K562 (cell line): ENCODE measurements at regions not wholly inside any gene's neighbourhood (a gene's known extent, or its start where the extent isn't known, plus 50 kb on each side); places are given as distances from the start of the nearest gene placed in this dataset.

ENCODE experiments used
- ATAC-seq: fragments of 200-7000 bp; cut with Tn5 transposase; 3 replicates; pipeline ENCODE4 v1.9.1; 2020; ENCODE audit warnings: moderate library complexity
- BruUV-seq: library from RNA; stranded (reverse); fragments of 400-500 nt; replicated peaks from 2 replicates; lab custom pipeline; 2021; lab: Mats Ljungman, UMichigan
- CTCF ChIA-PET: fragments of 300-600 bp; formaldehyde crosslinking; extraction: SDS; loops from one replicate; lab custom pipeline; 2021; ENCODE audit warnings: low intra/inter-chr PET ratio; lab: Yijun Ruan, JAX
- POLR2A ChIA-PET: fragments of 300-600, 350-650 bp; sonication (Branson Sonifier 250); formaldehyde crosslinking; extraction: SDS; loops from one replicate; lab custom pipeline; 2021; ENCODE audit warnings: antibody characterized with exemption, inconsistent platforms; lab: Yijun Ruan, JAX
- DNase-seq, 4 experiments: peaks; one replicate each; pipeline versions ENCODE4 v3.0.0 to v3.0.0-alpha.2; 2011 to 2018; ENCODE audit warnings: low spot score in 3 of 4, mixed read lengths in 3 of 4; ENCODE audit errors: extremely low read depth in 1 of 4
- FAIRE-seq: peaks from 2 replicates; lab custom pipeline; 2011; peaks lifted over from hg19 to GRCh38; lab: Jason Lieb, UNC
- H2AFZ ChIP-seq: 2 replicates; pipeline ENCODE4 v1.6.0; 2011; ENCODE audit warnings: low read depth, low read length, control low read depth, inconsistent platforms
- H3K27ac ChIP-seq: fragments of 200-600 bp; 3 replicates; pipeline ENCODE4 v1.8.0; 2011; ENCODE audit warnings: low read depth, mild to moderate bottlenecking, control low read depth, inconsistent platforms, low read length, moderate library complexity, mixed read lengths; ENCODE audit errors: extremely low read depth
- H3K27me3 ChIP-seq, 2 experiments: fragments of 300-600 bp in 1 of 2; 2 replicates in 1 of 2; 3 replicates in 1 of 2; pipeline versions ENCODE4 v1.6.0 to v1.8.0; 2011; ENCODE audit warnings: inconsistent platforms in 2 of 2, low read length in 2 of 2, mild to moderate bottlenecking in 1 of 2, mixed read lengths in 1 of 2, moderate library complexity in 1 of 2; ENCODE audit not compliant: control insufficient read depth in 2 of 2, insufficient read depth in 2 of 2
- H3K36me3 ChIP-seq: fragments of 300-600 bp; 3 replicates; pipeline ENCODE4 v1.8.0; 2011; ENCODE audit warnings: mild to moderate bottlenecking, low read length, inconsistent platforms; ENCODE audit not compliant: control insufficient read depth, insufficient read depth
- H3K4me1 ChIP-seq, 2 experiments: fragments of 200-600 bp in 1 of 2; replicated peaks in 1 of 2; 2 replicates in 1 of 2; 3 replicates in 1 of 2; pipeline versions ENCODE4 v1.5.1 to v1.8.0; 2011; ENCODE audit warnings: inconsistent platforms in 2 of 2, low read length in 2 of 2, mild to moderate bottlenecking in 1 of 2, mixed read lengths in 1 of 2, moderate library complexity in 1 of 2; ENCODE audit not compliant: control insufficient read depth in 2 of 2, insufficient read depth in 2 of 2
- H3K4me2 ChIP-seq: 2 replicates; pipeline ENCODE4 v1.6.1; 2011; ENCODE audit warnings: low read length, control low read depth, inconsistent platforms, mixed read lengths; ENCODE audit not compliant: insufficient read depth
- H3K4me3 ChIP-seq: fragments of 200-600 bp; sonication (generic), shearing (Covaris generic); 2 replicates; pipeline ENCODE4 v1.5.1; 2016; ENCODE audit warnings: control low read depth, inconsistent platforms
- H3K79me2 ChIP-seq: fragments of 200-600 bp; 3 replicates; pipeline ENCODE4 v1.8.0; 2011; ENCODE audit warnings: low read length, inconsistent platforms; ENCODE audit not compliant: control insufficient read depth, insufficient read depth
- H3K9ac ChIP-seq, 2 experiments: 2 replicates each; pipeline versions ENCODE4 v1.6.0 to v1.6.1; 2011; ENCODE audit warnings: low read depth in 2 of 2, low read length in 2 of 2, control low read depth in 1 of 2, inconsistent platforms in 1 of 2, mild to moderate bottlenecking in 1 of 2, mixed read lengths in 1 of 2; ENCODE audit not compliant: insufficient read depth in 1 of 2
- H3K9me1 ChIP-seq: one replicate; pipeline ENCODE4 v1.6.0; 2011; ENCODE audit warnings: inconsistent platforms, mild to moderate bottlenecking, low read length, moderate library complexity; ENCODE audit not compliant: control insufficient read depth, insufficient read depth
- H3K9me3 ChIP-seq: replicated peaks from 2 replicates; pipeline ENCODE4 v1.5.1; 2011; ENCODE audit warnings: low read depth, low read length, inconsistent platforms; ENCODE audit not compliant: control insufficient read depth, insufficient read depth
- H4K20me1 ChIP-seq: replicated peaks from 2 replicates; pipeline ENCODE4 v1.6.1; 2011; ENCODE audit warnings: low read length, inconsistent platforms, mixed read lengths; ENCODE audit not compliant: control insufficient read depth, insufficient read depth
- KLF16 ChIP-seq: IDR thresholded peaks from 2 replicates; pipeline ENCODE4 v1.6.1; 2016; ENCODE audit warnings: antibody characterized with exemption
- TFAM ChIP-seq: fragments of 250-450 bp; sonication (Bioruptor Pico); conservative IDR thresholded peaks from 2 replicates; pipeline ENCODE4 v1.5.0; 2021; ENCODE audit warnings: mild to moderate bottlenecking, moderate library complexity
- TSC22D4 ChIP-seq: fragments of 450-650 bp; IDR thresholded peaks from 2 replicates; pipeline ENCODE4 v1.6.1; 2016; ENCODE audit warnings: missing genetic modification characterization, missing biosample characterization, control low read depth
- ZFP1 ChIP-seq: fragments of 450-650 bp; formaldehyde crosslinking; IDR thresholded peaks from 2 replicates; pipeline ENCODE4 v1.4.0; 2020; ENCODE audit warnings: mild to moderate bottlenecking, mixed read lengths
- ZNF124 ChIP-seq: sonication (generic); formaldehyde crosslinking; IDR thresholded peaks from 2 replicates; pipeline ENCODE4 v1.8.1; 2022; ENCODE audit warnings: missing genetic modification reagents
- ZNF316 ChIP-seq: fragments of 450-650 bp; IDR thresholded peaks from 2 replicates; pipeline ENCODE4 v1.6.1; 2016
- ZNF699 ChIP-seq: fragments of 250-450 bp; sonication (Bioruptor Pico); IDR thresholded peaks from 2 replicates; pipeline ENCODE4 v1.8.0; 2021; ENCODE audit warnings: mild to moderate bottlenecking, moderate library complexity; ENCODE audit not compliant: insufficient replicate concordance
- WGBS: fragments of 100-300 bp; shearing (Covaris generic); methylation state at CpG from one replicate; pipeline ENCODE4 v1.1.6; 2016; ENCODE audit warnings: low coverage, mixed read lengths; ENCODE audit not compliant: insufficient coverage; ENCODE audit errors: missing lambda C conversion rate; 5-methylcytosine and 5-hydroxymethylcytosine counted together
- in situ Hi-C: fragments of 300-500 bp; cut with MboI; formaldehyde crosslinking; loops from 4 replicates; pipeline ENCODE4 v1.15.0; 2018; ENCODE audit warnings: inconsistent platforms, mixed read lengths
- intact Hi-C: fragments of 100-400 bp; cut with micrococcal nuclease; formaldehyde crosslinking; loops from 2 replicates; pipeline ENCODE4 v1.14.2; 2022
- TF ChIP-seq, protein P1 (sequence below): fragments of 450-650 bp; IDR thresholded peaks from 2 replicates; pipeline ENCODE4 v1.6.1; 2017; ENCODE audit warnings: mild to moderate bottlenecking, moderate library complexity

DNA sequence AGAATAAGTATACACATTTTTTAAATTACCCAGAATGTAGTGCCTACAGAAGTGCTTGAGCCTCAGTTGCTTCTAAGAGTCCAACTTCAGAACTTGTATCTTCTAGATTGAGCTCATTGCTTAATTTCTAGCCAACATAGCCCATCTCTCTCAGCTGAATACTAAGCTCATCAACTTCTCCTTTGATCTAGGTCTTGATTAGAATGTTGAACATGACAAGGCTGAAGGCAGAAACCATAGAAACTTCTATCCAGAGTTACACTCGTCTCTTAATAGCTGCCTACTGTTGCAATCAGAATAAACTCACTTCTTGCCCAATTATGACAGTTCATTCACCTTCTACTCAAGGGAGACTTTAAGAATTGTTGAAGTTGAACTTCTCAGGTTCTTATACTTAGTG, 327.3 kb upstream of the THBS1 start:
- Histone ChIP-seq H3K27ac (no peak overlapping the region), H3K36me3 (no peaks in the 10 kb centered on the region), H3K4me3 (no peak overlapping the region), H3K9ac (no peak overlapping the region), H4K20me1 (no peaks in the 10 kb centered on the region), H2AFZ (no peak overlapping the region), H3K4me1 (no peaks in the 10 kb centered on the region), H3K4me2 (no peak overlapping the region), H3K79me2 (no peaks in the 10 kb centered on the region), H3K27me3 (peaks cover 0 to 9% of the 10 kb centered on the region in 2 experiments; a peak in 2 of 5 replicates), H3K9me1 (no peaks in the 10 kb centered on the region), H3K9me3 (no peaks in the 10 kb centered on the region)
- BruUV-seq, result no TSS peak
- in situ Hi-C loops (no loop called here), intact Hi-C loops (no loop called here)
- no peak for DNase-seq
- ChIA-PET CTCF (no interaction called here), POLR2A (no interaction called here)
- TF ChIP-seq ZFP1 (CRISPR knock-in tag), result no peak
- TF ChIP-seq, protein P1, sequence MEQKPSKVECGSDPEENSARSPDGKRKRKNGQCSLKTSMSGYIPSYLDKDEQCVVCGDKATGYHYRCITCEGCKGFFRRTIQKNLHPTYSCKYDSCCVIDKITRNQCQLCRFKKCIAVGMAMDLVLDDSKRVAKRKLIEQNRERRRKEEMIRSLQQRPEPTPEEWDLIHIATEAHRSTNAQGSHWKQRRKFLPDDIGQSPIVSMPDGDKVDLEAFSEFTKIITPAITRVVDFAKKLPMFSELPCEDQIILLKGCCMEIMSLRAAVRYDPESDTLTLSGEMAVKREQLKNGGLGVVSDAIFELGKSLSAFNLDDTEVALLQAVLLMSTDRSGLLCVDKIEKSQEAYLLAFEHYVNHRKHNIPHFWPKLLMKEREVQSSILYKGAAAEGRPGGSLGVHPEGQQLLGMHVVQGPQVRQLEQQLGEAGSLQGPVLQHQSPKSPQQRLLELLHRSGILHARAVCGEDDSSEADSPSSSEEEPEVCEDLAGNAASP, result no peak
- no peak for TF ChIP-seq KLF16
- no peak for ATAC-seq
- FAIRE-seq, result no peak
- WGBS, result 5% methylated on average over 1 of the region's 1 CpG

GRCh38 chr15:39254181-39254580, 326.7 kb upstream of the THBS1 start:
- no peaks in the 10 kb centered on the region for H3K4me1 ChIP-seq
- in situ Hi-C loops, result no loop called here
- no peaks in the 10 kb centered on the region for H3K79me2 ChIP-seq
- 0% methylated on average over 4 of the region's 4 CpGs for WGBS
- no peak overlapping the region for H3K4me2 ChIP-seq
- no peaks in the 10 kb centered on the region for H3K9me3 ChIP-seq
- ATAC-seq (no peak), FAIRE-seq (no peak), DNase-seq (no peak)
- no peaks in the 10 kb centered on the region for H4K20me1 ChIP-seq
- H3K9ac ChIP-seq, result no peak overlapping the region
- intact Hi-C loops, result no loop called here
- POLR2A ChIA-PET, result no interaction called here
- peaks cover 0 to 9% of the 10 kb centered on the region in 2 experiments; a peak in 2 of 5 replicates for H3K27me3 ChIP-seq
- no TSS peak for BruUV-seq
- CTCF ChIA-PET, result no interaction called here
- H2AFZ ChIP-seq, result no peak overlapping the region
- no peak for TF ChIP-seq ZNF699 (CRISPR knock-in tag)
- peak; percentile 54 for TF ChIP-seq ZNF316
- no peak for TF ChIP-seq ZNF124 (CRISPR knock-in tag)
- TF ChIP-seq TFAM (CRISPR knock-in tag), result no peak
- TF ChIP-seq TSC22D4 (tag), result no peak
- H3K9me1 ChIP-seq, result no peaks in the 10 kb centered on the region
- no peak overlapping the region for H3K4me3 ChIP-seq
- no peak overlapping the region for H3K27ac ChIP-seq
- H3K36me3 ChIP-seq, result no peaks in the 10 kb centered on the region
